GM19395 (cell line): ENCODE measurements at regions not wholly inside any gene's neighbourhood (a gene's known extent, or its start where the extent isn't known, plus 50 kb on each side); places are given as distances from the start of the nearest gene placed in this dataset.

Source experiments
- ATAC-seq: cut with Tn5 transposase; IDR thresholded peaks from one replicate; pipeline ENCODE4 v1.9.1; 2021; ENCODE audit warnings: mild to moderate bottlenecking, moderate library complexity; ENCODE audit not compliant: unreplicated experiment

DNA sequence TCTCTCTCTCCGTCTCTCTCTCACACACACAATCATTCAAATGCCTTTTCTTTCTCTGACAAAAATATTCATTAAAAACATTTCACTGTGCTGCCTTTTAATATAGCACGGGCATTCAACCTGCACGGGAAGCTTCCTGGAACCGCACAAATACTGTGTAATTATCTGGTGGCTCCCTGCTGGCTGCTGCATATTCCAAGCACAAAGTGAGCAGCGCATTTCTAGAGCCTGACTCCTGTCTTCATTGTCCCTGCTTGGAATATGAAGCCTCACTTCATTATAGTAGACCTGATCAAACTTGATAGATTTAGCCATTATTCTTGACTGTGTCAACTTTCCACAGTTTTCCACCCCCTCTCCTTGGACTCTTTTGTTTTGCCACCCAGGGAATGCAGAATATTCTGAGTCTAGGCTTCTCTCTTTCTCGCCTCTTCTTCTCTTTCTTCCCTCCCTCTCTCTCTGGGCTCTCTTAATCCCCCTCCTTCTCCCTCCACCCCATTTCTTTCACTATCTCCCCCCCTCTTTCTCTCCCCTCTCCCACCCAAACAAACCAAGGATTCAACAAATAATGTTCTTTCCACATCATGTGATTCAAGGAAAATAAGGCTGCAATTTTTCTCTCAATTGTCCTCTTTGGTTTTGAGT lies 672.1 kb upstream of the FANCL start:
- ATAC-seq = no peak

DNA sequence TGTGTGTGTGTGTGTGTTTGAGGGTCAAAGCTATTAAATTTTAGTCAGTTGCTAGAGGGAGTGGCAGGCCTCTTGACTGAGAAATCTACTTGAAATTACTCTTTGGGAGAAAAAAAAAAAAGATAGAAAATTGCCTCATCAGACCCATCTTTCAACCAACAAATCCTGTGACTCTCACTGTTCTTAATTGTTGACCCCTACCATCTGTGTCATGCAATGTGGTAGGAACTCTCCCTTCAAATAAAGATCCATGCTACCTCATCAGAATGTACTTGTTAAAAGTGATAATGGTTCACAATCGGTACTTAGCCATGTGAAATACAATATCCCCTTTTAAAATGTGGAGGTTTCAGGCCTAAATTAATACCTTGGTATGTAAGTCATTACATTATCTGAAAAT lies 670.8 kb upstream of the FANCL start:
- ATAC-seq = no peak

DNA sequence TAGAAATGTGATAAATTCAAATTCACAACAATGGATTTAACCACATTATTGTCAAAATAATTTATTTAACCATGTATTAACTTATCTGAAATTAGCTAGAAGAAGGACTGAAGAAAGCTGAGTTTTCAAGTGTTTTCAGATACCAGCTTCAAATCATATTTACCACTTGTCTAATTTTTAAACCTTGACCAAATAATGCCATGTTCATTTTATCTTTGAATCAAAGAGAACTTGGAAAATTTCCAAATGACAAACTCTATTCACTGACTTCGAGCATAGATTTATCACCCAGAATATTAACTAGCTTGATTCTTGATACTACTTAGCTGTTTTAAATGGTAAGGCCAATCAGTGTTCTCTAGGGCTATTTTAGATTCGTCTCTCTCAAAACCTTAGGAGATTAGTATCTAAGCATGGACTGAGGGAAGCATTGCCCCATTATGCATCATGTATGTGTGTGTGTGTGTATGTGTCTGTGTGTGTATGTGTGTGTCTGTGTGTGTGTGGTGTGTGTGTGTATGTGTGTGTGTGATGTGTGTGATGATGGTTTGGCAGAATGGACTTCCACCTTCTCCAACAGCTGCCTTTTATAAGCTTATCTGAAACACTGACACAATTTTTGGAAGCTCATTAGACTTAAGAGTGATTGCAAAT lies 667.5 kb upstream of the FANCL start:
- no peak for ATAC-seq

DNA sequence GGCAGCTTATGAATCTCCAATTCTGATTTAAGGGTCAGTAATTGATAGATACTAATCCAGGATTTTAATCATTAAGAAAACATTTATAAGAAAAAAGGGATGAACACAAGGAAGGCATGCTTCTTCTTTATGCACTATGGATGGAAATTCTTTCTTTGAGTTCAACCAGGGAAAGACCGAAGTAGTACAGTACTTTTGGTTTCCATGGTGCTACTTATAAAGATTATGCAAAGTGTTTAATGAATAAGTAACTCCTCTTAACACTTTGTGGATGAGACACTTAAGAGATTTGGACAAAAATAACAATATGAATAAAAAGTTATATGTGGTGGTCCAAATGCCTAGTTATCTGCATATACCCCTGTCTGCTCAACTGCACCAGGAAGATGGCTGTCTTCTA lies 666.5 kb upstream of the FANCL start:
- ATAC-seq = no peak

DNA sequence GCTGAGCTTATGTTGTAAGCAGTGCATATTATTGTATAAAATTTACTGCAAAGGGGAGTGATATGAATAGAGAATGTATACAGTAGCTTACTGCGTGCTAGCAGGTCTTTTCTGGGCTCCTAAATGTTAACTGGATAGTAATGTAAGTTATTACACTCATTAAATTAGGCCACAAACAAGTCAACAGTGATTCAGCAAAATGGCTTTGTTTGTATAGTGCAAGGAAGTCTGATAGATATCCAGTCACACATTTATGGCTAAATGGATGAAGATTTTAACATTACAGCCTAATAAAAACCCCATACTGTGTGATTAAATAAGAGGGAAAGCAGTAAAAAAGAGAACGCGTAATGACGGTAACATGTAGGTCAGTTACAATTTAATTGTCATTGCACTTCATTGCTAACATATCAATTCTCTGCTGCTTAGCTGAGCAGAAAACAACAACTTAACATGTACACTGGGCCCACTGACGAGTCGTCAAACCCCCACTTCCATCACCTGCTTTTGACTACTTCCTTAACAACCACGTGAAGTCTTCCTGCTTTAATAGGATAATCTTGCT lies 665.0 kb upstream of the FANCL start:
- no peak for ATAC-seq

DNA sequence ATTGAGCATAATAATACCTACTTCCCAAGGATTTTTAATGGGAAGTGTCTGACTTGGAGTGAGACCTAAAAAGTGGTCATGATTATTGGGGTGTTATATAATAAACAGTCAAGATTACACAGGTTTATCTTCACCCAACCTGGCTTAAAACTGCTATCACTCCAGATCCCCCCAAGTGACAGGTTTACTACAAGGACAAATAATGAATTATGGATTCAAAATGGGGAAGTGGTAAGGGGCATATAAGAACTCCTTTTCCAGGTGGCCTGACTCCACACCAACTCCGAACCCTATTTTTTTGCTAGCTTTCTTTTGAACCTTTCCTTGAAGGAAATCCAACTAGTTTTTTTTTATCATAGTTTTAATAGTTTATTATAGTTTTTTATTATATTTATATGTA lies 663.0 kb upstream of the FANCL start:
- ATAC-seq = no peak

DNA sequence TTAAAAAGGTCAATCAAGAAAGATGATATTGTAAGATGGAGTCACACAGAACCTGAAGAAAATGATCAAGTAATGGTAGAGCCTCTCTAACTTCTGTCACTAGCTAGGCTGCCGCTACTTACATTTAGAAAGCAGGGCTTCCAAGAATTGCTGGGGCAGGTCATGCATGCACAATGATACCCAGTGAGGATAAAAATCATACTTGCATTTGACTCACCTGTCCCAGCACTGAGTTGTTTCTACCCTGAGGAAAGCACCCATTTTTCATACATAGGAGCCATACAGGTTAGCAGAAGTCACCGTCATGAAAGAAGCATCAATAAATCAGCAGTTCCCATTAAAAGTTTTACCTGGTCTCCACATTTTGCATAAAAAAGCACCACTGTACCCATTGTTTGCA lies 662.3 kb upstream of the FANCL start:
- no peak for ATAC-seq

DNA sequence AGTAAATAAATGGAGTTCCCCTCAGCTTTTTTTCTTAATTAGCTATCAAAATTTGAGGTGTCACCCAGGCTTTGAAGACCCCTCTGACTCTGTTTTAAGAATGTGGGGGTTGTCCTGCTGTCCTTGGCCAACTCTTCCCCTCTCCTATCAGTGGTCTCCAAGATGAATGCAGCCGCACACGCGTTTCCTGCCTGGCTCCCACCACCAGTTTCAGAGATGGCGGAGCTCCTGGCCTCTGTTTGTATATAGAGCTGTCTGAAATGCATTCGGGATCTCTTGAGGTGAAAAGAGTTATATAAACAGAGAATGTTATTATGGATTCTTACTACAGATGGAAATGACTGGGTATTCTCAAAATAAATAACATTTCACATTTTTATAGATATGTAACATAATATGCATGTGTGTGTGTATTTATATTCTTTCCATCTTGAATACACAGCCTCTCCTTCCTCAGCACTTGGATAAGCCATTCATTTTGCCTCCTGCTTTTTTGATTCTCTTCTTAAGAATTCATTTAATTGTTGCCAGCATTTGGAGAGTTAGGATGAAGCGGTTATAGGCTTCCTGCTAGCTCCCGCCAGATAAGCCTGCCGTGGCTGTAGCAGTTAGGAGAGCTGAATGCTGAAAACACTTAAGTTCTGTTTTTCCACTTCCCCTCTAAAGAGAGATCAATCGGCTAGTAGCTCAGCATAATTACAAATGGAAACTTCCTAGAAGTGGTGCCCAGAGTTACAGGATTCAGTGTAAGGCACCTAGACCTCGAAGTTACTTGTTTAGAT lies 659.3 kb upstream of the FANCL start:
- ATAC-seq = no peak

DNA sequence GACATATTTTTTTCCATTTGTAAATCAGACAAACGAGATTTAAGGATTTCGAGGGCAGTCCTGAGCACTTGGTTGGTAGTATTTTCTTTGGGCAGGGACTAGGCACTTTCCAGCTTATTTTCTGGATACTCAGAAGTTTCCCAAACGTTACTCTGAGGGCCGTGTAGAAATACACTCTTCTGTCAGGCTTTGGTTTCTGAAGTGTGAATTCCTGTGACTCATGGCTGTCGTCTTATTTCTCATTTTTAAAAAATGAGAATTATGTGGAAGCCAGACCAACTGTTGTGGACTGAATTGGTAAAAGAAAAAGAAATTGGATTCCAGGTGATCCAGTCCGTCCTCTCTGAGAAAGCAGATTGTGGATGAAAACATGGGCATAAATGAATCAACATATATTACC lies 658.6 kb upstream of the FANCL start:
- ATAC-seq = no peak

DNA sequence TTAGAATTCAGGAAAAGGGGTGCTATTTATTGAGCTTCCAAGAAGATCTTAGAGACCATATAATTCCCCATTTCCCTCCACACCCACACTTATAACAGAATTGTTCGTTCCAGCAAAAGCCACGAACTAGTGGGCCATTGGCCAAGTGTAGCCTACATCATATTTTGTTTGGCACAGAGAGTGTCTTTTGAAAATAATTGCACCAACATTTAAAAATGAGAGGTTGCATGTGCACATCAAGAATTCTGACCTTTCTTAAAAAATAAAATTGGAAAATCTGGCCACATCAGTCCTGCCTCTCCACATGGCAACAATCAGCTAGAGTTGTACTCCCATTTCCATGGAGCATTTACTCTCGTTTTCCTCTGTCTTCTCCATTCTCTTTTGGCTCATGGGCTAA lies 655.5 kb upstream of the FANCL start:
- ATAC-seq = no peak

DNA sequence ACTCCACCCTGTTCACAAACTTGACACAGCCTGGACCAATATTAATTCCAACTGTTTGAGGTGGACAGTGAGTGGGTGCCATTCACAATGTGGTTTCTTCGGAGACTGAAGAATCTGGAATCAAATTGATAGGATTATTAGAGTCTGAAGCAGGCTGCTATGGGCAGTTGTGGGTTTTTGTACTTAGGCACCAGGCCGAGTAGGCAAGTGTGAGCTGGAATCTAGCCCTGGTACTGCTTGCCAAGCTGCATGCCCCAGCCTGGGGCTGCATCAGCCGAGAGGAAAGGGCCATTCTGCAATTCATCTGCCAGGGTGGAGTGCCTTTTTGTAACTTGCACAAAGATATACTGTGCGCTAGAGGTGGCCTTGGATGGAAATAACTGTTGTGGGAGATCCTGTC lies 654.7 kb upstream of the FANCL start:
- ATAC-seq = no peak

DNA sequence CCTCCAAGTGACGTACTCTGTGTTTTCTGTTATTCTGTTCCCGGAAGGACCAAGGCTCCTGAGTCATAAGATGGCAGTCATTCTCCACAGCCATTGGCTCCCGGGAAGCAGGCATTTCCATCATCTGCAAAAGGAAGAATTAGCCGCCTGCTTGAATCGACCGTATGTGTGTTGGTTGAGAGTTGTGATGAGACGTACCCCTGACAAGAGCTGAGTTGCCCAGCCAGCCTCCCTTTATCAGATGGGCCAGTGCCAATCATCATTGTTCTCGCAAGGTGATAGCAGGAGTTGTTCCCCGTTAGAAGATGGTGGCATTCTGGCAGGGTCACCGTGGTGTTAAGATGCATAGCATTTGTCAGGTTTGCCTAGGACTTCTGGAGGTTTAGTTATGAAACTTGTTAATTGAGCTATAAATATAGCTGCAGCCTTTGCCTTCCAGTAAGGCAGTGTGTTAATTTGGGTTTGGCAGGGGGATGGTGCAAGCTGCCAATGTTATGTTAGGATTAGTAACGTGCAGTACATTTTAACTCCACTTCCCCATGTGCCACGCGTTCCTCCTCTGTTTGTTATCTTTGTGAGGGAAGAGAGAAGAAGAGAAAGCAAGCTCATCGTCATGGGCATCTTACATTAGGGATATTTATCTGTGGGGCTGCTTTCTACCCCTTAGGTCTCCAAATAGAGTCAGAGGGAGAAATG lies 652.7 kb upstream of the FANCL start:
- no peak for ATAC-seq

DNA sequence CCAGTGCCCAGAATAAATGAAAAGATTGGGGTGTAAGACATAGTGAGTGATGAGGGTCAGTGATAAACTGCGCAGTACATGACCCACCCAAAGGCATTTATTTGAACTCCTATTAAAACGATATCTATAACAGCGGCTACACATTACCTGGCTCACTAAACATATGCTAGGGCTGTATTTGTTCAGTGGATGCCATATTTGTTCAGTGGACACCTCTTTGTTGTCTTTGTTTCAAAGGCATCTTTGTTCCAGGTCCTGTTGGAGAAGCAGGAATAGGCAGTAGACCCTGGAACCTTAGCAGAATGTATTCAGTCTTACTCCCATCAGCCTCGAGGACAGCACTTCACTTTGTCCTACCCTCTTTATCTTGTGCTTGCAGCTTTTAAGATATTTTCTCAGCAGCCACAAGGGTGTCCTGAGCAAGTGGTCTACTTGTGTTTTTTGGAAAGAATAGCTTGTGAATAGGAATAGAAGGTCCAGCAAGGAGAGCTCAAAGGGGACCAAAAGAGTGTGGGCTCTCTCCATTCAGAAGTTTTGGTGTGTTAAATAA lies 650.8 kb upstream of the FANCL start:
- no peak for ATAC-seq

DNA sequence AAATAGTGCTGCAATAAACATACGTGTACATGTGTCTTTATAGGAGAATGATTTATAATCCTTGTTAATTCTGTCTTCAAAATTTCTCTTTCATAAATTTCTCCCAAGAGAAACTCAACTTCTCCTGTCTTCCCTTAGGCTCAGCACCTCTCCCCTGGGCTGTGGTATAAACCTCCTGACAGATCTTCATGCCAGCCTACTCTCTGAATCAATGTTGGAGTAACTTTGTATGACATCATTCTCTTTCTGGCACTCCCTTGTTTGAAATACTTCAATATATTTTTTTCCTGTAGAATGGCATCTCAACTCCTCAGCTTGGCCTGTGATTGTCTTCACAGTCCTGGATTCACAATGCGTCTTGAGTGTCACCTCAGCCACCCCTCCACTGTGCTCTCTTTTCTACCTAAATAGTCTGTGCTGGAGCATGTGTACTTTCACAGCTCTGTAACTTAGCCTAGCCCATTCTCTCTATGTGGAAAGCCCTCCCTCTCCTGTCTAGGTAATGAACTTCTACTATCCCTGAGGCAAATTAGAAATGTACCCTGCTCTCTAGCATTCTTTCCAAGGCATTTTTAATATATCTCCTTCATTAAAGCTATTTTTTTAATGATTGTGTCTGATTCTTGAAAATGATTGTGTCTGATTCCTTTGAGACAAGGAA lies 649.9 kb upstream of the FANCL start:
- no peak for ATAC-seq

DNA sequence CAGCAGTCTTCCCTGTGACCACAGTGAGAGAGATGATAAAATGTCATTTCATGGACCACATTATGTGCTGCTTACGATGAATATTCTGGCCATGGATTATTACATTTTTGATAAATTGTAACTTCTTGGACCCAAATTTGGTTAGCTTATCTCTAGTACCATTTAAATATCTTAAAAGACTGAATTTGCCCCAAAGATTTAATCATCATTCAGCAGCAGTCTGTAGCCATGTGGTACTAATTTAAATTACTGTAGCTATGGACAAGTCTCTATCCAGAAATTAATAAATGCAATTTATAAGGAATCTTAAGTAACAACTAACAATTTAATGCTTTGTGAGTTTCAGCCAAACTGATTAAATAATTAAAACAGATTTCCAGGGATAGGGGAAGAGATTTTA lies 644.9 kb upstream of the FANCL start:
- no peak for ATAC-seq

DNA sequence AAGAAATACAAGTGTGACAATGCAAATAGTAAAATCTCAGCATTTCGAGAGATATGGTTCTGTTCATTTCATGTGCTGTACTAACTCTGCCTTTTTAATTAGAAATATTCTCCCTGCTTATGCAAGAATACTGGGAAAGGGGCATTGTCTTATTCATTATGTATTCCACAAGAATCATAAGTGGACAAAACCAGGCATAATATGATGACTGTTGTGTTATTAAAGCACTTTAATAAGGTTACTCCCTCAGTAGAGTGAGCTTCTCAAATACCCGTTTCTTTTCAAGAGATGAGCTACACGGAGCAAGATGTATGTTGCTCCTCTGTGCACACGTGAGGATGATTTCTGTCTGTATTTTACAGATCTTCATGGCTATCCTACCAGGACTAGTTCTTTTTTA lies 638.7 kb upstream of the FANCL start:
- no peak for ATAC-seq

DNA sequence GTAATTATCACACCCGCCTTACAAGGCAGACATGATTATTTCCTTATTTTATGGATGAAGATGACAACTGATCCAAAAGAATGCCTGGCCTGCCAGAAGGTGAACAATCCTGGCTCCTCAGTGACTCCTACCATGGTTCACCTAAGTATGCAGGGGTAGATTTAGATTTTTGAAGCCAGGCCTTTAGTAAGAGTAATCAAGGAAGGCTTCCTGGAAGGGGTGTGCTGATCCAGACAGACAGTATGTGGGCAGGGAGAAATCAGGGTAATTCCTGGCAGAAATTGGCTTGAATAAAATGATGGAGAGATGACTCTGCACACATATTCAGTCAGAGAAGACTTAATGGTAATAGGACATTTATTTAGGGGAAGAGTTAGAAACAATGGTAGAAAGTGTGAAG lies 637.7 kb upstream of the FANCL start:
- no peak for ATAC-seq

DNA sequence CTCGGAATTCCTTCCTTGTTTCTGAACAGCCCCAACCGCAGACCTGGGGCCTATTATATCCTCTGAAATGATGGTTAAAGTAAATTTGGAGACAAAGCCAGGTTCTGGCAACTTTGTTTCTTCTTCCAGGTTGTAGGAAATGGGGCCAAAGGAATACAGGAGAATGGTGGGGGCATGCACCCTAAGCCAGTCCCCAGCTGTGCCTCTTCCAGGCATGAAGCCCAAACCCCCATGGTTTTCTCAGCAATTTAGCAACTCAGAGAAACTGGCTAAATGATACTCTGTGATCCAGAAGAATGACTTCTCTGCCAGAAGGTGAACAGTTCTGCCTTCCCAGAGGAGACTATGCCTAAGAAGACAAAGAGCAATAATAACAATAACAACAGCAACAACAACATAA lies 635.0 kb upstream of the FANCL start:
- no peak for ATAC-seq

DNA sequence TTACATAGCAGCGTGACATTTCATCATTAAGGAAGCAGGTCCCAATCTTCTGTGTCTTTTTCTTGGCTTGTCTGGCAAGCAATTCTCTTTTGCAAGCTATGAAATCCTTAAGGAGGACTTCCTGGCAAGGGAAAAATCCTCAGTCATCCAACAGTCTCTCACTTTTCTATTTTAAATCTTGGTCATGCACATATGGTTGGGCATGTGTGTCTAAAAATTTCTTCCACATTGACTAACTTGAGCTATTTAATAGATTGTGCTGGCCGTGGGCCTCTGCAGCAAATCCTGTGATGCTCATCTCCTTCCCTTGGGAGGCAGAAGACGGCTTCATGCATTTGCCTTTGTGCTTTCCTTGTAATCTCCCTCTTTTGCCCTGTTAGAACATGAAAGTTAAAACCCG lies 634.3 kb upstream of the FANCL start:
- no peak for ATAC-seq

DNA sequence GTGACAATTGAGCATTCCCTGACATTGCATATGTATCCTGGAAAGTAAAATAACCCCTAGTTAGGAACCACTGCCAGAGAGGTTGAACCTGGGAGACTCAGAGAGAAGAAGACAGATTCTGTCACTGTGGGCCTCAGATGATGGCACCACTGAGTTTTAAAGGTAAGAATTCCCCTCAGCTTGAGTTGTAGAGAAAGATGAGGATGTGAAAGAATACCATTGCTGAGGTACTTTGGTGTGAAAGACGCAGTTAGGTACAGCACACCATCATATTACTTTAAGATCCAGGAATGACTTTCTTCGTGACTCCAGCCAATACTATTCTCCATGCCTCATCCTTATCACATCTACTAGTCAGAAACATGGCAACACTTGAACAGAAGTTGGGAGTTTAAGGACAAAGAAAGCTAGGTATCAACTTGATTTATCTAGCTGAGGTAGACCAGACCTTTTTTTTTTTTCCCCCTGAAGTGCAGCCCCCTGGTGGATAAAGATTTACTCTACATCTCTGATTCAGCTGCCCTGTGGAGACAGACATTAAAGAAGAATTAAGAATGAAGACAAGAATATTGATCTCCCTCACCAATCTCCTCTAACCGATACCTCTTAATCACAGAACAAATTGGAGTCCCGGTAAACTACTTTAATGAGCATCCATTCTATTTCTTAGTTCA lies 630.5 kb upstream of the FANCL start:
- ATAC-seq = peak; percentile 59
